Hepatocyte (in vitro differentiated cells): ENCODE measurements at regions not wholly inside any gene's neighbourhood (a gene's known extent, or its start where the extent isn't known, plus 50 kb on each side); places are given as distances from the start of the nearest gene placed in this dataset.

Source experiments
- CTCF ChIP-seq: fragments of 200-600 bp; sonication (generic); IDR thresholded peaks from 2 replicates; pipeline ENCODE4 v1.5.1; 2016; ENCODE audit warnings: antibody characterized with exemption, mild to moderate bottlenecking; ENCODE audit not compliant: poor library complexity
- EZH2 ChIP-seq: fragments of 200-600 bp; sonication (generic); IDR thresholded peaks from 2 replicates; pipeline ENCODE4 v1.6.1; 2016; ENCODE audit warnings: antibody characterized with exemption, mild to moderate bottlenecking, borderline replicate concordance
- EZH2phosphoT487 ChIP-seq: fragments of 200-600 bp; sonication (generic); IDR thresholded peaks from one replicate; pipeline ENCODE4 v1.6.1; 2018; ENCODE audit warnings: antibody characterized with exemption, mild to moderate bottlenecking, low read depth, moderate library complexity; ENCODE audit not compliant: unreplicated experiment, severe bottlenecking

- TF ChIP-seq EZH2, result no peak
- no peak for TF ChIP-seq CTCF
- no peak for TF ChIP-seq EZH2phosphoT487
Measured at GRCh38 chrX:146477341-146477740, 332.2 kb upstream of the CXorf51B start.
